ENCODE measurements at regions not wholly inside any gene's neighbourhood (a gene's known extent, or its start where the extent isn't known, plus 50 kb on each side); places are given as distances from the start of the nearest gene placed in this dataset.

- POLR2A ChIA-PET: no interaction called here
- no peak for DNase-seq (ENCODE audit: low read depth, low spot score)
- TF ChIP-seq CTCF (IDR thresholded peaks at IDR 0.05; ENCODE audit: insufficient read depth, low read length, missing control alignments): no peak
- CTCF ChIA-PET: no interaction called here
- no peak overlapping the region for H3K4me3 ChIP-seq (ENCODE audit: low read depth, low read length)
Measured at GRCh38 chr5:5700549-5700948, 278.1 kb downstream of the ICE1 start.

- no peak overlapping the region for H3K4me3 ChIP-seq (ENCODE audit: low read depth, low read length)
- no peak for TF ChIP-seq CTCF (IDR thresholded peaks at IDR 0.05; ENCODE audit: insufficient read depth, low read length, missing control alignments)
- ChIA-PET CTCF (no interaction called here), POLR2A (no interaction called here)
- DNase-seq (ENCODE audit: low read depth, low spot score): no peak
Measured at GRCh38 chr5:5699062-5699461, 276.6 kb downstream of the ICE1 start.

GRCh38 chr5:5695266-5695665 is 272.8 kb downstream of the ICE1 start:
- no peak overlapping the region for H3K4me3 ChIP-seq (ENCODE audit: low read depth, low read length)
- CTCF ChIA-PET: no interaction called here
- TF ChIP-seq CTCF (IDR thresholded peaks at IDR 0.05; ENCODE audit: insufficient read depth, low read length, missing control alignments): no peak
- POLR2A ChIA-PET: no interaction called here
- DNase-seq (ENCODE audit: low read depth, low spot score): no peak

GRCh38 chr5:5688925-5689310 is 266.4 kb downstream of the ICE1 start:
- CTCF ChIA-PET: no interaction called here
- no peak for TF ChIP-seq CTCF (IDR thresholded peaks at IDR 0.05; ENCODE audit: insufficient read depth, low read length, missing control alignments)
- no peak for DNase-seq (ENCODE audit: low read depth, low spot score)
- H3K4me3 ChIP-seq (ENCODE audit: low read depth, low read length): no peak overlapping the region
- POLR2A ChIA-PET: no interaction called here

GRCh38 chr5:5688194-5688924 is 265.9 kb downstream of the ICE1 start:
- H3K4me3 ChIP-seq (ENCODE audit: low read depth, low read length): no peak overlapping the region
- TF ChIP-seq CTCF (IDR thresholded peaks at IDR 0.05; ENCODE audit: insufficient read depth, low read length, missing control alignments): no peak
- CTCF ChIA-PET: no interaction called here
- POLR2A ChIA-PET: no interaction called here
- DNase-seq (ENCODE audit: low read depth, low spot score): no peak

GRCh38 chr5:5687113-5687512 is 264.6 kb downstream of the ICE1 start:
- no peak overlapping the region for H3K4me3 ChIP-seq (ENCODE audit: low read depth, low read length)
- no peak for TF ChIP-seq CTCF (IDR thresholded peaks at IDR 0.05; ENCODE audit: insufficient read depth, low read length, missing control alignments)
- DNase-seq (ENCODE audit: low read depth, low spot score): no peak
- ChIA-PET POLR2A (no interaction called here), CTCF (no interaction called here)

Measured in AG04449 (cell line).